ENCODE measurements at regions not wholly inside any gene's neighbourhood (a gene's known extent, or its start where the extent isn't known, plus 50 kb on each side); places are given as distances from the start of the nearest gene placed in this dataset.

GRCh38 chr7:26054386-26054785 lies 97.6 kb upstream of the NFE2L3 start:
- TF ChIP-seq, protein P1, sequence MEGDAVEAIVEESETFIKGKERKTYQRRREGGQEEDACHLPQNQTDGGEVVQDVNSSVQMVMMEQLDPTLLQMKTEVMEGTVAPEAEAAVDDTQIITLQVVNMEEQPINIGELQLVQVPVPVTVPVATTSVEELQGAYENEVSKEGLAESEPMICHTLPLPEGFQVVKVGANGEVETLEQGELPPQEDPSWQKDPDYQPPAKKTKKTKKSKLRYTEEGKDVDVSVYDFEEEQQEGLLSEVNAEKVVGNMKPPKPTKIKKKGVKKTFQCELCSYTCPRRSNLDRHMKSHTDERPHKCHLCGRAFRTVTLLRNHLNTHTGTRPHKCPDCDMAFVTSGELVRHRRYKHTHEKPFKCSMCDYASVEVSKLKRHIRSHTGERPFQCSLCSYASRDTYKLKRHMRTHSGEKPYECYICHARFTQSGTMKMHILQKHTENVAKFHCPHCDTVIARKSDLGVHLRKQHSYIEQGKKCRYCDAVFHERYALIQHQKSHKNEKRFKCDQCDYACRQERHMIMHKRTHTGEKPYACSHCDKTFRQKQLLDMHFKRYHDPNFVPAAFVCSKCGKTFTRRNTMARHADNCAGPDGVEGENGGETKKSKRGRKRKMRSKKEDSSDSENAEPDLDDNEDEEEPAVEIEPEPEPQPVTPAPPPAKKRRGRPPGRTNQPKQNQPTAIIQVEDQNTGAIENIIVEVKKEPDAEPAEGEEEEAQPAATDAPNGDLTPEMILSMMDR (IDR thresholded peaks at IDR 0.05) = no peak
- no peak for TF ChIP-seq POLR2A (IDR thresholded peaks at IDR 0.05)
